ENCODE measurements at regions not wholly inside any gene's neighbourhood (a gene's known extent, or its start where the extent isn't known, plus 50 kb on each side); places are given as distances from the start of the nearest gene placed in this dataset.

- DNase-seq (ENCODE audit: low spot score), result no peak
Observed at GRCh38 chr15:81869161-81869954, 176.5 kb downstream of the MEX3B start.

- no peak for DNase-seq (ENCODE audit: low spot score)
Observed at GRCh38 chr15:81865850-81866537, 179.8 kb downstream of the MEX3B start.

GRCh38 chr15:81863162-81863561 lies 182.7 kb downstream of the MEX3B start:
- DNase-seq (ENCODE audit: low spot score), result no peak

GRCh38 chr15:81859737-81860516 lies 185.9 kb downstream of the MEX3B start:
- no peak for DNase-seq (ENCODE audit: low spot score)

- no peak for DNase-seq (ENCODE audit: low spot score)
Observed at GRCh38 chr15:81858586-81858985, 187.2 kb downstream of the MEX3B start.

GRCh38 chr15:81858136-81858535 lies 187.7 kb downstream of the MEX3B start:
- DNase-seq (ENCODE audit: low spot score), result no peak

- DNase-seq (ENCODE audit: low spot score), result no peak
Observed at GRCh38 chr15:81856634-81857026, 189.2 kb downstream of the MEX3B start.

GRCh38 chr15:81856001-81856633 lies 189.7 kb downstream of the MEX3B start:
- no peak for DNase-seq (ENCODE audit: low spot score)

GRCh38 chr15:81853150-81853748 lies 192.6 kb downstream of the MEX3B start:
- no peak for DNase-seq (ENCODE audit: low spot score)

GRCh38 chr15:81852411-81853149 lies 193.2 kb downstream of the MEX3B start:
- no peak for DNase-seq (ENCODE audit: low spot score)

GRCh38 chr15:81851757-81852156 lies 194.1 kb downstream of the MEX3B start:
- DNase-seq (ENCODE audit: low spot score), result no peak

GRCh38 chr15:81851325-81851724 lies 194.5 kb downstream of the MEX3B start:
- DNase-seq (ENCODE audit: low spot score), result no peak

GRCh38 chr15:81849289-81849688 lies 196.5 kb downstream of the MEX3B start:
- no peak for DNase-seq (ENCODE audit: low spot score)

- no peak for DNase-seq (ENCODE audit: low spot score)
Observed at GRCh38 chr15:81848701-81849100, 197.1 kb downstream of the MEX3B start.

- DNase-seq (ENCODE audit: low spot score), result no peak
Observed at GRCh38 chr15:81843757-81844407, 201.9 kb downstream of the MEX3B start.

GRCh38 chr15:81843226-81843625 lies 202.6 kb downstream of the MEX3B start:
- DNase-seq (ENCODE audit: low spot score), result no peak

- DNase-seq (ENCODE audit: low spot score), result no peak
Observed at GRCh38 chr15:81839387-81839786, 206.4 kb downstream of the MEX3B start.

GRCh38 chr15:81835731-81836130 lies 210.1 kb downstream of the MEX3B start:
- DNase-seq (ENCODE audit: low spot score), result no peak

GRCh38 chr15:81830520-81830919 lies 215.3 kb downstream of the MEX3B start:
- no peak for DNase-seq (ENCODE audit: low spot score)

- DNase-seq (ENCODE audit: low spot score), result no peak
Observed at GRCh38 chr15:81829918-81830317, 215.9 kb downstream of the MEX3B start.
